ENCODE measurements at regions not wholly inside any gene's neighbourhood (a gene's known extent, or its start where the extent isn't known, plus 50 kb on each side); places are given as distances from the start of the nearest gene placed in this dataset.

DNA sequence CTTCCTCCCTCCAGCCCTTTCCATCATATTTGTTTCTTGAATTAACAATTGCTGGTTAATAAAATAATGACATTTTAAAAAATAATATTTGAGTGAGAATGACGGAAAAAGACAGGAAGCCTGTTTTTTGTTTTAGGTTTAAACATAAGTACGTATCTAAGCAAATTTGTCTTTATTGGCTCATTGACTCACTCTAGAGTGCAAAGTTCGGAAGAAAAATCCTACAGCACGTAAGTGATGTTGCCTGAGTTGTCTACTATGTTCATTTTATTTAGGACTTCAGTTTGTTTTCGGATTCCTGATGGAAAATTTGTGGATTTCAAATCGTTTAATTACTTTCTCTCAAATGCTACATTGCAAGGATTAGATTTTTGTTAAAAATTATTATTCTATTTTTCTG, 1435.7 kb upstream of the ADGRB3 start:
- Mint-ChIP-seq H3K27me3 (no peaks in the 10 kb centered on the region), H3K9me3 (peaks cover 16% of the 10 kb centered on the region), H3K4me3 (no peak overlapping the region), H3K4me1 (ENCODE audit: low read depth) (no peaks in the 10 kb centered on the region), H3K36me3 (ENCODE audit: low read depth) (no peaks in the 10 kb centered on the region), H3K27ac (no peak overlapping the region)
- intact Hi-C loops (cut with DNase I, micrococcal nuclease): no loop called here
- no peaks in the 10 kb centered on the region for H3K27me3 ChIP-seq (ENCODE audit: control insufficient read depth in 1 of 2, insufficient read depth in 2 of 2, low read length in 2 of 2)
- H3K4me1 ChIP-seq (ENCODE audit: insufficient read depth, low read length): no peaks in the 10 kb centered on the region
- ChIA-PET POLR2A (no interaction called here), CTCF (no interaction called here)
- ATAC-seq (ENCODE audit: poor library complexity) (no peak), DNase-seq (no peak)
- no peaks in the 10 kb centered on the region for H3K36me3 ChIP-seq (ENCODE audit: insufficient read depth, low read length)
- peaks cover 0 to 34% of the 10 kb centered on the region in 2 experiments for H3K9me3 ChIP-seq (ENCODE audit: control insufficient read depth in 1 of 2, insufficient read depth in 1 of 2, low read length in 2 of 2)
- TF ChIP-seq, protein P1, sequence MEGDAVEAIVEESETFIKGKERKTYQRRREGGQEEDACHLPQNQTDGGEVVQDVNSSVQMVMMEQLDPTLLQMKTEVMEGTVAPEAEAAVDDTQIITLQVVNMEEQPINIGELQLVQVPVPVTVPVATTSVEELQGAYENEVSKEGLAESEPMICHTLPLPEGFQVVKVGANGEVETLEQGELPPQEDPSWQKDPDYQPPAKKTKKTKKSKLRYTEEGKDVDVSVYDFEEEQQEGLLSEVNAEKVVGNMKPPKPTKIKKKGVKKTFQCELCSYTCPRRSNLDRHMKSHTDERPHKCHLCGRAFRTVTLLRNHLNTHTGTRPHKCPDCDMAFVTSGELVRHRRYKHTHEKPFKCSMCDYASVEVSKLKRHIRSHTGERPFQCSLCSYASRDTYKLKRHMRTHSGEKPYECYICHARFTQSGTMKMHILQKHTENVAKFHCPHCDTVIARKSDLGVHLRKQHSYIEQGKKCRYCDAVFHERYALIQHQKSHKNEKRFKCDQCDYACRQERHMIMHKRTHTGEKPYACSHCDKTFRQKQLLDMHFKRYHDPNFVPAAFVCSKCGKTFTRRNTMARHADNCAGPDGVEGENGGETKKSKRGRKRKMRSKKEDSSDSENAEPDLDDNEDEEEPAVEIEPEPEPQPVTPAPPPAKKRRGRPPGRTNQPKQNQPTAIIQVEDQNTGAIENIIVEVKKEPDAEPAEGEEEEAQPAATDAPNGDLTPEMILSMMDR (IDR thresholded peaks at IDR 0.05): no peak
- no peak overlapping the region for H3K4me3 ChIP-seq (ENCODE audit: low read length)
- no peak overlapping the region for H3K27ac ChIP-seq (ENCODE audit: low read depth in 1 of 2, low read length in 2 of 2)

DNA sequence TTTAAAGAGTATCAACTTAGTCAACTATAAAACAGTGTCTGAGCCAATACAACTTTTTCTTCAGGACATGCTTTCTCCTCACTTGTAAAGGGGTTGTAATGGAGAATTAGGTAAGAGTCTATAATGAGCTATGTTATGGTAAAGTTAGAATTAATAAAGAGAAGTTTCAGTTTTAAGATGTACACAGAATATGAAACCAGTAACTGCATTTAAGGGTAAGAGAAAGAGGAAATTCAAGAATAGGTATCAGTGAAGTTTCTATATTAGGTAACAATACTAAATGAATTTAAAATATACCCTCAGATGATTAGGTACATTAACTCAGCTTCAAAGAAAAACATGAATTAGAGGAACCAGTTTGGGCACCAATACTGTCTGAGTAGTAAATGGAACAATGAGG, 1444.3 kb upstream of the ADGRB3 start:
- H3K27ac Mint-ChIP-seq: no peak overlapping the region
- intact Hi-C loops (cut with DNase I, micrococcal nuclease): no loop called here
- H3K36me3 ChIP-seq (ENCODE audit: insufficient read depth, low read length): no peaks in the 10 kb centered on the region
- ChIA-PET CTCF (no interaction called here), POLR2A (no interaction called here)
- H3K27me3 ChIP-seq (ENCODE audit: control insufficient read depth in 1 of 2, insufficient read depth in 2 of 2, low read length in 2 of 2): no peaks in the 10 kb centered on the region
- H3K4me3 Mint-ChIP-seq: no peak overlapping the region
- peaks cover 0 to 5% of the 10 kb centered on the region in 2 experiments for H3K9me3 ChIP-seq (ENCODE audit: control insufficient read depth in 1 of 2, insufficient read depth in 1 of 2, low read length in 2 of 2)
- H3K4me1 ChIP-seq (ENCODE audit: insufficient read depth, low read length): no peaks in the 10 kb centered on the region
- no peak overlapping the region for H3K27ac ChIP-seq (ENCODE audit: low read depth in 1 of 2, low read length in 2 of 2)
- H3K4me3 ChIP-seq (ENCODE audit: low read length): no peak overlapping the region
- no peak for ATAC-seq (ENCODE audit: poor library complexity)
- H3K27me3 Mint-ChIP-seq: no peaks in the 10 kb centered on the region
- TF ChIP-seq, protein P1 (IDR thresholded peaks at IDR 0.05): no peak
- H3K36me3 Mint-ChIP-seq (ENCODE audit: low read depth): no peaks in the 10 kb centered on the region
- no peak for DNase-seq
- H3K9me3 Mint-ChIP-seq: peaks cover 12% of the 10 kb centered on the region
- no peaks in the 10 kb centered on the region for H3K4me1 Mint-ChIP-seq (ENCODE audit: low read depth)

DNA sequence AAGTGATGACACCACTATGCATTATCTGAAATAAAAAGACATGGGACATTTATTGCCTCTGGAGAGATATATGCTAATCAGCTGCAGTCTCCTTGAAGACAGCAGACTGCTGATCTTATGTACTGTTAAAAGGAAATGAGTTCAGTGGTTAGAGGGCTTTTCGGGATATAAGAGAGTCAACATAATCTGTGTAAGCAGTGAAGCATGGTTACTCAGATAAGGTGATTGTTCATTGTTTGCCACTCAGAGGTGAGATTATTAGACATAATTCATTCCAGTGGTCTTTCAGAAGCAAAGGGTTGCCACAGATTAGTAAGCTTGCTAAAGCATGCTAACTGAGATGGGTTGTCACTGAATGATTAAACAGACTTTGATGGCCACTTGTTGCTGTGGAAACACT, 1450.7 kb upstream of the ADGRB3 start:
- H3K27ac Mint-ChIP-seq: no peak overlapping the region
- H3K4me1 ChIP-seq (ENCODE audit: insufficient read depth, low read length): no peaks in the 10 kb centered on the region
- H3K4me1 Mint-ChIP-seq (ENCODE audit: low read depth): no peaks in the 10 kb centered on the region
- no peaks in the 10 kb centered on the region for H3K36me3 Mint-ChIP-seq (ENCODE audit: low read depth)
- ATAC-seq (ENCODE audit: poor library complexity): no peak
- H3K9me3 Mint-ChIP-seq: peaks cover 7% of the 10 kb centered on the region
- no peaks in the 10 kb centered on the region for H3K27me3 Mint-ChIP-seq
- TF ChIP-seq, protein P1 (IDR thresholded peaks at IDR 0.05): no peak
- H3K36me3 ChIP-seq (ENCODE audit: insufficient read depth, low read length): no peaks in the 10 kb centered on the region
- POLR2A ChIA-PET: no interaction called here
- no peak overlapping the region for H3K4me3 Mint-ChIP-seq
- H3K4me3 ChIP-seq (ENCODE audit: low read length): no peak overlapping the region
- intact Hi-C loops (cut with DNase I, micrococcal nuclease): no loop called here
- H3K9me3 ChIP-seq (ENCODE audit: control insufficient read depth in 1 of 2, insufficient read depth in 1 of 2, low read length in 2 of 2): no peaks in the 10 kb centered on the region
- DNase-seq: no peak
- CTCF ChIA-PET: no interaction called here
- no peak overlapping the region for H3K27ac ChIP-seq (ENCODE audit: low read depth in 1 of 2, low read length in 2 of 2)
- no peaks in the 10 kb centered on the region for H3K27me3 ChIP-seq (ENCODE audit: control insufficient read depth in 1 of 2, insufficient read depth in 2 of 2, low read length in 2 of 2)
